ENCODE measurements at regions not wholly inside any gene's neighbourhood (a gene's known extent, or its start where the extent isn't known, plus 50 kb on each side); places are given as distances from the start of the nearest gene placed in this dataset.

DNA sequence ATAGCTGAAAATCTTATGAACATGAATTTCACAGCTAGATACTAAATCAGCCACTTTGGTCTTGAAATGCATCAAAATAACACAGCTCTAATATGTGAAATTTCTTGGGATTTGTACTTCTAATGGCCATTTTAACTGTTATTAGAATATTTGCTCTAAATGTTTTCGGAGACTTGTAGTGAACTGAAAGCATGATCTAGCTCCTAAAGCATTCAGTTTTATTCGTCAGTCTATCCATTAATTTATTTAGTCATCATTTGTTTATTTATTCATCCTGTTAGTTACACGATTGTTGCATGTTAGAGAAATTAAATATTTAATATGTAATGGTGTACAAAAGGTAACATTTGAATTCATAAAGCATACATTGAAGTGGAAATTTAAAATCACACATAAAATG lies 1132.7 kb downstream of the SLITRK1 start:
- TF ChIP-seq, protein P1, sequence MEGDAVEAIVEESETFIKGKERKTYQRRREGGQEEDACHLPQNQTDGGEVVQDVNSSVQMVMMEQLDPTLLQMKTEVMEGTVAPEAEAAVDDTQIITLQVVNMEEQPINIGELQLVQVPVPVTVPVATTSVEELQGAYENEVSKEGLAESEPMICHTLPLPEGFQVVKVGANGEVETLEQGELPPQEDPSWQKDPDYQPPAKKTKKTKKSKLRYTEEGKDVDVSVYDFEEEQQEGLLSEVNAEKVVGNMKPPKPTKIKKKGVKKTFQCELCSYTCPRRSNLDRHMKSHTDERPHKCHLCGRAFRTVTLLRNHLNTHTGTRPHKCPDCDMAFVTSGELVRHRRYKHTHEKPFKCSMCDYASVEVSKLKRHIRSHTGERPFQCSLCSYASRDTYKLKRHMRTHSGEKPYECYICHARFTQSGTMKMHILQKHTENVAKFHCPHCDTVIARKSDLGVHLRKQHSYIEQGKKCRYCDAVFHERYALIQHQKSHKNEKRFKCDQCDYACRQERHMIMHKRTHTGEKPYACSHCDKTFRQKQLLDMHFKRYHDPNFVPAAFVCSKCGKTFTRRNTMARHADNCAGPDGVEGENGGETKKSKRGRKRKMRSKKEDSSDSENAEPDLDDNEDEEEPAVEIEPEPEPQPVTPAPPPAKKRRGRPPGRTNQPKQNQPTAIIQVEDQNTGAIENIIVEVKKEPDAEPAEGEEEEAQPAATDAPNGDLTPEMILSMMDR (IDR thresholded peaks at IDR 0.05; ENCODE audit: low read depth, low read length) = no peak
- TF ChIP-seq POLR2A (IDR thresholded peaks at IDR 0.05; ENCODE audit: extremely low read depth, insufficient read length) = no peak
